ENCODE measurements at regions not wholly inside any gene's neighbourhood (a gene's known extent, or its start where the extent isn't known, plus 50 kb on each side); places are given as distances from the start of the nearest gene placed in this dataset.

GRCh38 chr3:117443014-117443413 is 733.4 kb downstream of the TUSC7 start:
- intact Hi-C loops (cut with DNase I) = no loop called here
- DNase-seq (ENCODE audit: low spot score) = no peak
- no peak for ATAC-seq

DNA sequence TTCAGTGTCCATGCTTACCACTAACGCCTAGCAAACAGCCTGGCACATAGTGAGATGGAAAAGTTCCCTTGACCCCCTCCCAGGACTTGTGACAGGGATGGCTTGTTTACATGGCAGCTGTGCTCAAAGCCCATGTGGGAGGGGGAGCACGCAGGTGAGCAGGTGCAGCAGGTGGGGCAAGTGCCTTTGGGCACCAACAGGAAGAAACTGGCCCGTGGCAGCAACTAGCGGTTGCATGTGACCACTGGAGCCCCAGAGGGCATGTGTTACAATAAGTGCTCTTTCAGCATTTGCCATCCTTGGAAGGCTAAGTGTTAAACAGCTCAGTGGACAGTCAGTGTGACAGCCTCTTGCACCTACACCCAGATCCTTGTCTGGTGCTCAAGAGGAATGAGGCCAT is 734.6 kb downstream of the TUSC7 start:
- no peak for ATAC-seq
- intact Hi-C loops (cut with DNase I) = no loop called here
- no peak for DNase-seq (ENCODE audit: low spot score)

- intact Hi-C loops (cut with DNase I) = no loop called here
- ATAC-seq = no peak
These were observed 737.8 kb downstream of the TUSC7 start for GRCh38 chr3:117447419-117447818.

GRCh38 chr3:117450026-117450425 is 740.4 kb downstream of the TUSC7 start:
- DNase-seq (ENCODE audit: low spot score) (no peak), ATAC-seq (no peak)
- intact Hi-C loops (cut with DNase I) = no loop called here

More at GRCh38 chr3:117447419-117447818, 737.8 kb downstream of the TUSC7 start:
- DNase-seq (ENCODE audit: low spot score) = no peak

GRCh38 chr3:117454254-117454653 is 744.7 kb downstream of the TUSC7 start:
- intact Hi-C loops (cut with DNase I) = no loop called here
- ATAC-seq = no peak
- no peak for DNase-seq (ENCODE audit: low spot score)

GRCh38 chr3:117454908-117455307 is 745.3 kb downstream of the TUSC7 start:
- intact Hi-C loops (cut with DNase I) = no loop called here
- ATAC-seq (no peak), DNase-seq (ENCODE audit: low spot score) (no peak)

DNA sequence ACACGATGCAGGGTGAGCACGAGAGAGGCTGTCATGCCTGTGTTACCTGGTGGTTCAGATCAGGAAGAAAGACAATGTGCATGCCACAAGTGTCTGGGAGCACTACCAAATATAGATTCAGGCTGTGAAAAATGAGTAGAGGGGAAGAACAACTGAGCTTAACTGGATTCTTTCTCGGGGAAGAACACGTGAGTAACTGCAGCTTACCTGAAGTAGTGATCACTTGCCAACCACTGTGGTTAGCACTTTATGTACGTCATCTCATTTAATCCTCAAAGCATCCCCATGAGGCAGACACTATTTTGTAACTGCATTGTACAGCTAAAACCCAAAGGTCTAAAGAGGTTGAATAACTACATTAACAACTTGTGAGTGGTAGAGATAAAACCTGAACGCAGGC is 746.2 kb downstream of the TUSC7 start:
- DNase-seq (ENCODE audit: low spot score) = no peak
- ATAC-seq = no peak
- intact Hi-C loops (cut with DNase I) = no loop called here

DNA sequence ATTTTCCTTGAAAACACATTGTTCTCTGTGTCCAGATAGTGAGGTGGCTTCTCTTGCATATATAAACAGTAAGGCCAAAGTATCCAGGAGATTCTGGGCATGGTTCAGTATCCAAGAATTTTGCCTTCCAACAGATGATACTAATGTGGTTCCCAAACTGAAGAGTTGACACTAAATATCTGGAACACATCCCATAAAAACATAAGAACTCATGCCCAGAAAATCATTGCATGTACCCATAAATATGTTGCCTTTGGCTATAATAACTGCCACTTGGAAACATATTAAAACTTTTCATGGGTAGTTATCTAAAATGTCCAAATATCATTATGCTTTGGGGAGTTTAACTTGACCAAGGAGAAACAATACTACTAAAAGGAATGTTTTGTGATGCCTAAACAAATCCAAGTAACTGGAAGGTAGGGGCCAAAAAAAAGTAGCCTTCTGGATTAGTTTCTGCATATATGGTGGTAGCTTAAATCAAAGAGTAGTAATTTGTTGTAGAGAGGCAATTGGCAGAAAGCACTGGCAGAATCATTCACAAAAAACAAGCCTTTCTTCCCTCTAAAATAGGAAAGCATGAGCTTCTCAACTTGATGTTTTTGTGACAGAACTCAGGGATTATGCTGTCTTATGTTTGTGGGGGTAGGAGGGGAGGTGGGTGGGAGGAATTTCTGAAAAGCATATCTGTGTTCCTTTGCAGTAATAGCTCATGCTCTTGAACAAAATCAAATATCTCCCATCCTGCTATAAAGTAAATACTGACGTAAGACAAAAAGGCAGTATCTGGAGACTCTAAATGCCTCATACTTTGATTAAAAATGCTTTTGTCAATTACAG is 753.9 kb downstream of the TUSC7 start:
- intact Hi-C loops (cut with DNase I) = no loop called here
- ATAC-seq (peak; percentile 49), DNase-seq (ENCODE audit: low spot score) (no peak)

GRCh38 chr3:117471831-117472230 is 762.3 kb downstream of the TUSC7 start:
- no peak for DNase-seq (ENCODE audit: low spot score)
- intact Hi-C loops (cut with DNase I) = no loop called here
- no peak for ATAC-seq

DNA sequence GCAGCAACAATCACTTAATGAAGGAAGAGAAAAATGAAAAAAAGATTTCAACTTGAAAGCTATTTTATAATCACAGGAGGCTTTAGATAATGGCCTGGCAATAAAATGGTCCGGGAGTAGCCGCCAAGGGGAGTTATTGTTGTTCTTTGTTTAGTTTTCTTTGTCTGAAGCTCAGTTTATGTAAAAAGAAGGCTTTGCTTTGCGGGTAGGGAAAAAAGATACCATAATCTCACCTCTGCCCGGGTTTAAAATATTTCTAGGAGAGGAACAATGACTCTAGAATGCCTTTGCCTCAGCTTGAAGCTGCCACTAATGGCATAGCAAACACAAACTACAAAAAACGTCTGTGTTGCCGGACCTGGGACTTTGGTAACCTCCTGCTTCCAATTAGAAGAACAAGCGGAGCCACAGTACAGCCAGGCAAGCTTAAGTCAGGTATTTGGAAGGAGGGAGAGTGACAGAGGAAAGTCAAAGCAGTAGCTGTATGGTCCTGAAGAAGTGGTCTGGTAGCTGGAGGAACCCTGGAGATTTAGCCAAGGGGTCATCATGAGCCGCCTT is 764.5 kb downstream of the TUSC7 start:
- ATAC-seq = no peak
- intact Hi-C loops (cut with DNase I) = no loop called here
- DNase-seq (ENCODE audit: low spot score) = no peak

DNA sequence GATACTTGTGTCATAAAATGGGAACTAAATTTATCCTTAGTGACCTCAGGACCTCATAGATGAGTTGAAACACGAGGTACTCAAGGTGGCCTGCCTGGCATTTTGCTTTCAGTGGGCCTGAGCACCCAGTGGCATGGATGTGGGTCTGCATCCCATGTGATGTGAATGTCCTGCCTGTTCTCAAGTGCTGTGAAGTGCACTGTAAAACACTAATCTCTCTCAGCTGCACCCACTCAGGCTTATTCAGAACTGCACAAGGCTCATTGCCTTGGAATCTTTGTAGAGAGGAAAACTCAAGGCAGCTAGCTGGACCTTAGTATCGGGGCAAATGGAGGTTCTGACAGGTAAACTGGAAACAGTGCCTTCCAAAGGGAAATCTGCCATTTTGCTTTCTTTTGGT is 767.0 kb downstream of the TUSC7 start:
- intact Hi-C loops (cut with DNase I) = no loop called here
- no peak for DNase-seq (ENCODE audit: low spot score)
- ATAC-seq = no peak

DNA sequence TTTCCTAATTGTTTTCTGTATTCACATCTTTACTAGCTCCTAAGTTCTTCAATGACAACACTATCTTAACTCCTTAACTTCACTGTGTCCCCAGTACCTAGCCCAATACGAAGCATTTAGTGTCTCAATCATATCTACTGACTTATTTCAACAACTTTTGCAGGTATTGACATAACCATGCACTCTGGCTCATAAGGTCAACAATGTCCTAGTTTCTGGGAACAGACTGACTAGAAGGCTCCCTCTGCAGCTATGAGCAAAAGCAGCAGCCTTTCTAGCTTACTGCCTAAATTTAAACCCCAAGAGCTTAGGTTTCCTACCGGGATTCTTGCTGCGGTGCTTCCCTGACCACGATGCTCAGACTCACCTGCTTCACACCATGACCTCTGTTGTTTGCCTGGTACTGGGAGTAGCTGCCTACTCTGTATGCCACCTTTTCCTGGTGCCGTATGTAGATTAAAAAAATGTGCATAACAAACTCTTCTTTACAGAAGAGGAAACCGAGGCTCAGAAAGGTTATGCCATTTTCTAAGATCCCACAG is 767.7 kb downstream of the TUSC7 start:
- intact Hi-C loops (cut with DNase I) = no loop called here
- DNase-seq (ENCODE audit: low spot score) (no peak), ATAC-seq (no peak)

DNA sequence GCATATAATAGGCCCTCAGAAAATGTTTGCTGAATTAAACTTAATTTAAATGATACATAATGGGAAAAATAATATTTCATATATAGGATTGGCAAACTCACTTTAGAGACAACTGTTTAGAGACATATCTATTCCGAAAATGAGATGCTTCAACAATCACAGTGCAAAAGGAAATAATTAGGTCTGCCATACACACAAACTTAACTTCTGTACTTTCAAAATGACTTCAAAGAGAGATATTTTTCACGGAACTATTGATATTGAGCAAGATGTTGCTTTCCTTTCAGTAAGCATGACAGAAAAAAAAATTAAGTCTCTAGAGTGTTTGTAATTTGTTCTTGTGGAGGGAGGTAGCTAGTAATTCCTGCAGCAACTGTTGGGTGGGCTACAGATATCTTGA is 769.5 kb downstream of the TUSC7 start:
- intact Hi-C loops (cut with DNase I) = no loop called here
- ATAC-seq = no peak
- DNase-seq (ENCODE audit: low spot score) = no peak

DNA sequence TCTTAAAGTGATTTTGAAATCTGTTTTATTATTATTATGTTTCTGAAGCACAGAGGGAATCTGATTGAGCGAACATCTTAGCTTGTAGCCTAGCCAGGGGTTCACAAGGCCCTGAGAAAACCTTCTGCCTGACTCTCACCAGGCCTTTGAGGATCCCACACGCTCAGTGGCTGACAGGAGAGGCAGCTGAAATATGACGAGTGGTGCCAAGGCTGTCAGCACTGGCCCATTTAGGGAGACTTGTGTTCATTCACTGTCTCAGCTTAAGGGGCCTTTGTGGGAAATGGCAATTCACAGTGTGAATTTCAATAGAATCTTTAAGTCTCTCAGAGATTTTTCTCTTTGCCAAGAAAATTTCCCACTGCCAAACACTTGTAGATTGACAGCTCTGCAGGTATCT is 770.9 kb downstream of the TUSC7 start:
- DNase-seq (ENCODE audit: low spot score) (no peak), ATAC-seq (no peak)
- intact Hi-C loops (cut with DNase I) = no loop called here

GRCh38 chr3:117480972-117481371 is 771.4 kb downstream of the TUSC7 start:
- intact Hi-C loops (cut with DNase I) = no loop called here
- ATAC-seq = no peak

GRCh38 chr3:117483839-117484238 is 774.3 kb downstream of the TUSC7 start:
- intact Hi-C loops (cut with DNase I) = no loop called here
- ATAC-seq (no peak), DNase-seq (ENCODE audit: low spot score) (no peak)

More at GRCh38 chr3:117480972-117481371, 771.4 kb downstream of the TUSC7 start:
- DNase-seq (ENCODE audit: low spot score) = no peak

GRCh38 chr3:117485841-117486240 is 776.3 kb downstream of the TUSC7 start:
- DNase-seq (ENCODE audit: low spot score) (no peak), ATAC-seq (no peak)
- intact Hi-C loops (cut with DNase I) = no loop called here

- intact Hi-C loops (cut with DNase I) = no loop called here
- ATAC-seq = no peak
- no peak for DNase-seq (ENCODE audit: low spot score)
These were observed 777.4 kb downstream of the TUSC7 start for GRCh38 chr3:117486719-117487716.

DNA sequence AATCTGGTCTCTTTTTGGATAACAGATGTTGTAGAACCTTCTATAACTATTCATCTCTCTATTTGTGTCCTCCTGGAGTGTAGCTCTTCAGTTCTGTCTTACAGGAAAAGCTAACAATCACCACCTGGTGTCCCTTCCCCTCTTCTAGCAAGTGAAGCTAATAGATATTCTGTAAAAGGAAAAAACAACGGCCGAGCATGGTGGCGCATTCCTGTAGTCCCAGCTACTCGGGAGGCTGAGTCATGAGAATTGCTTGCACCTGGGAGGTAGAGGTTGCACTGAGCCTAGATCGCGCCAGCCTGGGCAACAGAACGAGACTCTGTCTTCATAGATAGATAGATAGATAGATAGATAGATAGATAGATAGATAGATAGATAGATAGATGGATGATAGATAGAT is 779.4 kb downstream of the TUSC7 start:
- ATAC-seq (no peak), DNase-seq (ENCODE audit: low spot score) (no peak)
- intact Hi-C loops (cut with DNase I) = no loop called here

Measured in sciatic nerve (tissue), 2 donors.